Esophagus muscularis mucosa (tissue), 4 donors: ENCODE measurements at regions not wholly inside any gene's neighbourhood (a gene's known extent, or its start where the extent isn't known, plus 50 kb on each side); places are given as distances from the start of the nearest gene placed in this dataset.

Experiments used
- DNase-seq: peaks from one replicate; pipeline ENCODE4 v3.0.0-alpha.2; 2017; ENCODE audit errors: extremely low spot score
- H3K27ac ChIP-seq, 4 donors: fragments of 200-600 bp; sonication (generic); replicated peaks in 1 of 4; 1 replicate in 3 of 4; 2 replicates in 1 of 4; pipeline ENCODE4 v1.5.1; 2016 to 2019; ENCODE audit warnings: mild to moderate bottlenecking in 1 of 4
- H3K27me3 ChIP-seq, 4 donors: fragments of 200-600 bp; sonication (generic); one replicate each; pipeline versions ENCODE4 v1.5.1 to v1.6.0; 2016 to 2019
- H3K36me3 ChIP-seq, 4 donors: fragments of 200-600 bp; sonication (generic); one replicate each; pipeline ENCODE4 v1.5.1; 2016 to 2019
- H3K4me1 ChIP-seq, 4 donors: fragments of 200-600 bp; sonication (generic); one replicate each; pipeline ENCODE4 v1.5.1; 2016 to 2019
- H3K4me3 ChIP-seq, 4 donors: fragments of 200-600 bp; sonication (generic); 1 replicate in 2 of 4; 2 replicates in 2 of 4; pipeline ENCODE4 v1.5.1; 2016 to 2019; ENCODE audit warnings: mild to moderate bottlenecking in 4 of 4, moderate library complexity in 1 of 4
- H3K9me3 ChIP-seq, 4 donors: fragments of 200-600 bp; sonication (generic); 1 replicate in 3 of 4; 2 replicates in 1 of 4; pipeline ENCODE4 v1.5.1; 2016 to 2019
- CTCF ChIP-seq, 3 experiments: fragments of 200-600 bp in 2 of 3; fragments of 450-650 bp in 1 of 3; sonication (generic) in 2 of 3; IDR thresholded peaks; one replicate each; pipeline ENCODE4 v1.5.1; 2017 to 2019; ENCODE audit warnings: antibody characterized with exemption in 3 of 3, mild to moderate bottlenecking in 2 of 3, moderate library complexity in 1 of 3
- POLR2A ChIP-seq: fragments of 450-650 bp; IDR thresholded peaks from one replicate; pipeline ENCODE4 v1.6.1; 2017; ENCODE audit warnings: antibody characterized with exemption, moderate library complexity, mild to moderate bottlenecking, low read depth
- POLR2AphosphoS5 ChIP-seq, 2 donors: sonication (generic); formaldehyde crosslinking; IDR thresholded peaks; one replicate each; pipeline ENCODE4 v1.6.1; 2017; ENCODE audit warnings: antibody characterized with exemption in 2 of 2
- WGBS: methylation state at CpG from one replicate; pipeline ENCODE4 v1.1.5; 2018; 5-methylcytosine and 5-hydroxymethylcytosine counted together
- intact Hi-C: fragments of 100-400 bp; cut with DNase I; formaldehyde crosslinking; loops from one replicate; pipeline ENCODE4 v1.15.1; 2023

- TF ChIP-seq POLR2A, result no peak
- no peak for TF ChIP-seq POLR2AphosphoS5 (IDR thresholded peaks at IDR 0.05)
- no peak for TF ChIP-seq CTCF (IDR thresholded peaks at IDR 0.05)
- 81% methylated on average over 1 of the region's 1 CpG for WGBS
- H3K4me3 ChIP-seq, result no peak overlapping the region
These were observed 50.0 kb upstream of the PDK4 start for GRCh38 chr7:95646350-95646749.

More at GRCh38 chr7:95646350-95646749, 50.0 kb upstream of the PDK4 start:
- Histone ChIP-seq H3K36me3 (no peaks in the 10 kb centered on the region), H3K27me3 (no peaks in the 10 kb centered on the region), H3K4me1 (no peaks in the 10 kb centered on the region), H3K27ac (no peak overlapping the region), H3K9me3 (no peaks in the 10 kb centered on the region)
- intact Hi-C loops, result no loop called here
- DNase-seq, result no peak
